ENCODE measurements at regions not wholly inside any gene's neighbourhood (a gene's known extent, or its start where the extent isn't known, plus 50 kb on each side); places are given as distances from the start of the nearest gene placed in this dataset.

GRCh38 chr20:9889270-9889981, 50.5 kb upstream of the PAK5 start:
- H3K4me3 Mint-ChIP-seq: no peak overlapping the region
- H3K9me3 Mint-ChIP-seq: peaks cover 18% of the 10 kb centered on the region
- no peaks in the 10 kb centered on the region for H3K36me3 Mint-ChIP-seq
- peaks cover 1% of the 10 kb centered on the region for H3K27me3 Mint-ChIP-seq
- H3K4me1 Mint-ChIP-seq: no peaks in the 10 kb centered on the region
- H3K27ac Mint-ChIP-seq: no peak overlapping the region

Data from activated naive CD4-positive, alpha-beta T cell treated with anti-CD3 and anti-CD28 coated beads, Interleukin-2, amount 50 U/mL, for 24 hours (primary cell).